ENCODE measurements at regions not wholly inside any gene's neighbourhood (a gene's known extent, or its start where the extent isn't known, plus 50 kb on each side); places are given as distances from the start of the nearest gene placed in this dataset.

DNA sequence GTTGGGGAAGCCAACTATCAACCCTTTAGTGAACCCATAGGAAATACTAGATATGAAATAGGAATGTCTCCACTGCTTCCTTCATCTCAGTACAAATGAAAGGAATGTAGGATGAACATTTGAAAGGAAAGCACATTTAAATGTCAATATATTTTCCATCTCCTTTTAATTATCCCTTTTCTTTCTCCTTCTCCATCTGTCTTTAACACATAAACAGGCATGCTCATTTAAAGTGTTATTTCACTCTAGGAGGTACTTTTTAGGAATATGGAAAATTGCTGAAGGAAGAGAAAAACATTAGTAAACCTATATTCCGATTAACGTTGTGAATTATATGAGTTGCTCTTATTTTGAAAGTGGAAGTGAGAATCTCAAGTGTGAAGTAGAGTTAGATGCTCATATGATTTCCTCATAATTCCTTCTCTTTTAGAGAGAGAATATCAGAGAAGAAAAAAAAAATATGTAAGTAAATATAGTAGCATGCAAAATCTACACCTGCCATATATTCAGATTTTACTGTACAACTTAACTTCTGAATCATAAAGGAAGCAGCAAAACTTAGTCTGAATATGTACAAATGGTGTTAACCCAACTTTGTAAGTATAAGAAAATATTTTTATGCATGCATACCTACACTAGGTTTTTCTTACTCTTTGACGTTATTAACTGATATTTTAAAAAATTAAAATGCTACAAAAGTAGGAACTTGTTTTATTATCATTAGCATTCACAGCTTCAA lies 406.9 kb upstream of the B3GALT2 start:
- TF ChIP-seq, protein P1, sequence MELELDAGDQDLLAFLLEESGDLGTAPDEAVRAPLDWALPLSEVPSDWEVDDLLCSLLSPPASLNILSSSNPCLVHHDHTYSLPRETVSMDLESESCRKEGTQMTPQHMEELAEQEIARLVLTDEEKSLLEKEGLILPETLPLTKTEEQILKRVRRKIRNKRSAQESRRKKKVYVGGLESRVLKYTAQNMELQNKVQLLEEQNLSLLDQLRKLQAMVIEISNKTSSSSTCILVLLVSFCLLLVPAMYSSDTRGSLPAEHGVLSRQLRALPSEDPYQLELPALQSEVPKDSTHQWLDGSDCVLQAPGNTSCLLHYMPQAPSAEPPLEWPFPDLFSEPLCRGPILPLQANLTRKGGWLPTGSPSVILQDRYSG (tag; conservative IDR thresholded peaks at IDR 0.05; ENCODE audit: low read depth): no peak
- TF ChIP-seq, protein P2, sequence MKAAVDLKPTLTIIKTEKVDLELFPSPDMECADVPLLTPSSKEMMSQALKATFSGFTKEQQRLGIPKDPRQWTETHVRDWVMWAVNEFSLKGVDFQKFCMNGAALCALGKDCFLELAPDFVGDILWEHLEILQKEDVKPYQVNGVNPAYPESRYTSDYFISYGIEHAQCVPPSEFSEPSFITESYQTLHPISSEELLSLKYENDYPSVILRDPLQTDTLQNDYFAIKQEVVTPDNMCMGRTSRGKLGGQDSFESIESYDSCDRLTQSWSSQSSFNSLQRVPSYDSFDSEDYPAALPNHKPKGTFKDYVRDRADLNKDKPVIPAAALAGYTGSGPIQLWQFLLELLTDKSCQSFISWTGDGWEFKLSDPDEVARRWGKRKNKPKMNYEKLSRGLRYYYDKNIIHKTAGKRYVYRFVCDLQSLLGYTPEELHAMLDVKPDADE (conservative IDR thresholded peaks at IDR 0.05; ENCODE audit: control insufficient read depth, low read depth, low read length): no peak
- no peak for TF ChIP-seq TCF3 (CRISPR knock-in tag; IDR thresholded peaks at IDR 0.05)
- TF ChIP-seq, protein P3, sequence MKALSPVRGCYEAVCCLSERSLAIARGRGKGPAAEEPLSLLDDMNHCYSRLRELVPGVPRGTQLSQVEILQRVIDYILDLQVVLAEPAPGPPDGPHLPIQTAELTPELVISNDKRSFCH (CRISPR knock-in tag; IDR thresholded peaks at IDR 0.05): no peak
- TF ChIP-seq, protein P3 (tag; IDR thresholded peaks at IDR 0.05): no peak
- TF ChIP-seq ZNF232 (CRISPR knock-in tag; IDR thresholded peaks at IDR 0.05): no peak
- TF ChIP-seq CBX1 (IDR thresholded peaks at IDR 0.05; ENCODE audit: low read depth): no peak
- no peak for TF ChIP-seq CREM (IDR thresholded peaks at IDR 0.05; ENCODE audit: low read depth)
- TF ChIP-seq, protein P4, sequence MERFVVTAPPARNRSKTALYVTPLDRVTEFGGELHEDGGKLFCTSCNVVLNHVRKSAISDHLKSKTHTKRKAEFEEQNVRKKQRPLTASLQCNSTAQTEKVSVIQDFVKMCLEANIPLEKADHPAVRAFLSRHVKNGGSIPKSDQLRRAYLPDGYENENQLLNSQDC (CRISPR knock-in tag; IDR thresholded peaks at IDR 0.05): no peak
- no peak for TF ChIP-seq ARNT (IDR thresholded peaks at IDR 0.05)
- no peak for TF ChIP-seq JUN (IDR thresholded peaks at IDR 0.05; ENCODE audit: borderline replicate concordance, low read depth, low read length)
- TF ChIP-seq JUN (CRISPR knock-in tag; IDR thresholded peaks at IDR 0.05; ENCODE audit: borderline replicate concordance): no peak
- TF ChIP-seq HDAC1 (IDR thresholded peaks at IDR 0.05): no peak
- TF ChIP-seq, protein P5, sequence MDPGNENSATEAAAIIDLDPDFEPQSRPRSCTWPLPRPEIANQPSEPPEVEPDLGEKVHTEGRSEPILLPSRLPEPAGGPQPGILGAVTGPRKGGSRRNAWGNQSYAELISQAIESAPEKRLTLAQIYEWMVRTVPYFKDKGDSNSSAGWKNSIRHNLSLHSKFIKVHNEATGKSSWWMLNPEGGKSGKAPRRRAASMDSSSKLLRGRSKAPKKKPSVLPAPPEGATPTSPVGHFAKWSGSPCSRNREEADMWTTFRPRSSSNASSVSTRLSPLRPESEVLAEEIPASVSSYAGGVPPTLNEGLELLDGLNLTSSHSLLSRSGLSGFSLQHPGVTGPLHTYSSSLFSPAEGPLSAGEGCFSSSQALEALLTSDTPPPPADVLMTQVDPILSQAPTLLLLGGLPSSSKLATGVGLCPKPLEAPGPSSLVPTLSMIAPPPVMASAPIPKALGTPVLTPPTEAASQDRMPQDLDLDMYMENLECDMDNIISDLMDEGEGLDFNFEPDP (CRISPR knock-in tag; IDR thresholded peaks at IDR 0.05): no peak
- TF ChIP-seq, protein P6, sequence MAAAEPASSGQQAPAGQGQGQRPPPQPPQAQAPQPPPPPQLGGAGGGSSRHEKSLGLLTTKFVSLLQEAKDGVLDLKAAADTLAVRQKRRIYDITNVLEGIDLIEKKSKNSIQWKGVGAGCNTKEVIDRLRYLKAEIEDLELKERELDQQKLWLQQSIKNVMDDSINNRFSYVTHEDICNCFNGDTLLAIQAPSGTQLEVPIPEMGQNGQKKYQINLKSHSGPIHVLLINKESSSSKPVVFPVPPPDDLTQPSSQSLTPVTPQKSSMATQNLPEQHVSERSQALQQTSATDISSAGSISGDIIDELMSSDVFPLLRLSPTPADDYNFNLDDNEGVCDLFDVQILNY (CRISPR knock-in tag; IDR thresholded peaks at IDR 0.05): no peak
- TF ChIP-seq ZNF146 (CRISPR knock-in tag; IDR thresholded peaks at IDR 0.05; ENCODE audit: unreplicated experiment): no peak
- no peak for TF ChIP-seq SMAD3 (CRISPR knock-in tag; conservative IDR thresholded peaks at IDR 0.05)
- no peak for TF ChIP-seq U2AF2 (optimal IDR thresholded peaks at IDR 0.05; ENCODE audit: low read depth, low read length)
- Histone ChIP-seq H3K79me2 (ENCODE audit: control insufficient read depth, insufficient read depth, low read length) (no peaks in the 10 kb centered on the region), H3K4me1 (replicated peaks in 1 of 2; ENCODE audit: control insufficient read depth in 2 of 2, insufficient read depth in 2 of 2, low read length in 2 of 2) (no peaks in the 10 kb centered on the region), H3K9ac (ENCODE audit: insufficient read depth in 1 of 2, low read depth in 2 of 2, low read length in 2 of 2) (no peak overlapping the region), H3K36me3 (ENCODE audit: control insufficient read depth, insufficient read depth, low read length) (no peaks in the 10 kb centered on the region), H3K9me3 (replicated peaks; ENCODE audit: control insufficient read depth, insufficient read depth, low read depth, low read length) (peaks cover 2% of the 10 kb centered on the region; the same call in 1 of the 2 replicates), H3K27me3 (ENCODE audit: control insufficient read depth in 2 of 2, insufficient read depth in 2 of 2, low read length in 2 of 2) (no peaks in the 10 kb centered on the region), H3K4me3 (no peak overlapping the region), H3K4me2 (ENCODE audit: insufficient read depth, low read length) (no peak overlapping the region), H2AFZ (ENCODE audit: low read depth, low read length) (no peak overlapping the region), H3K9me1 (ENCODE audit: control insufficient read depth, insufficient read depth, low read length) (no peaks in the 10 kb centered on the region), H3K27ac (ENCODE audit: extremely low read depth, low read depth, low read length) (no peak overlapping the region), H4K20me1 (replicated peaks; ENCODE audit: control insufficient read depth, insufficient read depth, low read length) (no peaks in the 10 kb centered on the region)
- POLR2A ChIA-PET: no interaction called here
- DNase-seq (ENCODE audit: extremely low read depth in 1 of 4, low spot score in 3 of 4): no peak
- 1% methylated on average over 3 of the region's 3 CpGs for WGBS (ENCODE audit: insufficient coverage, low coverage, missing lambda C conversion rate)
- CTCF ChIA-PET (ENCODE audit: low intra/inter-chr PET ratio): no interaction called here
- no TSS peak for BruUV-seq (replicated peaks)
- intact Hi-C loops (cut with micrococcal nuclease) (no loop called here), in situ Hi-C loops (cut with MboI) (no loop called here)
- no peak for ATAC-seq
- no peak for FAIRE-seq

Measured in K562 (cell line).